ENCODE measurements at regions not wholly inside any gene's neighbourhood (a gene's known extent, or its start where the extent isn't known, plus 50 kb on each side); places are given as distances from the start of the nearest gene placed in this dataset.

GRCh38 chr6:154885214-154885613, 109.9 kb upstream of the TIAM2 start:
- no peak for TF ChIP-seq CTCF (IDR thresholded peaks at IDR 0.05)
- DNase-seq (no peak), ATAC-seq (no peak)
- Histone ChIP-seq H3K4me1 (no peaks in the 10 kb centered on the region), H3K27ac (no peak overlapping the region), H3K27me3 (ENCODE audit: low read depth) (no peaks in the 10 kb centered on the region), H3K9me3 (no peaks in the 10 kb centered on the region), H3K36me3 (no peaks in the 10 kb centered on the region), H3K4me3 (no peak overlapping the region)
- intact Hi-C loops (cut with DNase I) = no loop called here

- no peaks in the 10 kb centered on the region for H3K4me1 ChIP-seq
- intact Hi-C loops (cut with DNase I) = no loop called here
- ATAC-seq = no peak
Observed at GRCh38 chr6:154886016-154886415, 109.1 kb upstream of the TIAM2 start.

GRCh38 chr6:154886471-154886870, 108.6 kb upstream of the TIAM2 start:
- no peak for TF ChIP-seq CTCF (IDR thresholded peaks at IDR 0.05)
- Histone ChIP-seq H3K9me3 (no peaks in the 10 kb centered on the region), H3K4me3 (no peak overlapping the region), H3K27ac (no peak overlapping the region), H3K4me1 (no peaks in the 10 kb centered on the region), H3K27me3 (ENCODE audit: low read depth) (no peaks in the 10 kb centered on the region), H3K36me3 (no peaks in the 10 kb centered on the region)
- ATAC-seq (no peak), DNase-seq (no peak)
- intact Hi-C loops (cut with DNase I) = no loop called here

More at GRCh38 chr6:154886016-154886415, 109.1 kb upstream of the TIAM2 start:
- Histone ChIP-seq H3K4me3 (no peak overlapping the region), H3K36me3 (no peaks in the 10 kb centered on the region), H3K9me3 (no peaks in the 10 kb centered on the region), H3K27me3 (ENCODE audit: low read depth) (no peaks in the 10 kb centered on the region), H3K27ac (no peak overlapping the region)
- DNase-seq = no peak
- TF ChIP-seq CTCF (IDR thresholded peaks at IDR 0.05) = no peak

GRCh38 chr6:154887051-154887450, 108.1 kb upstream of the TIAM2 start:
- no peak for TF ChIP-seq CTCF (IDR thresholded peaks at IDR 0.05)
- no peak overlapping the region for H3K27ac ChIP-seq
- H3K4me3 ChIP-seq = no peak overlapping the region
- H3K36me3 ChIP-seq = no peaks in the 10 kb centered on the region
- H3K4me1 ChIP-seq = no peaks in the 10 kb centered on the region
- H3K27me3 ChIP-seq (ENCODE audit: low read depth) = no peaks in the 10 kb centered on the region
- DNase-seq (no peak), ATAC-seq (no peak)
- no peaks in the 10 kb centered on the region for H3K9me3 ChIP-seq
- intact Hi-C loops (cut with DNase I) = no loop called here

- no peak overlapping the region for H3K4me3 ChIP-seq
- ATAC-seq = no peak
- no peaks in the 10 kb centered on the region for H3K36me3 ChIP-seq
- H3K27ac ChIP-seq = no peak overlapping the region
- intact Hi-C loops (cut with DNase I) = no loop called here
- H3K4me1 ChIP-seq = no peaks in the 10 kb centered on the region
- no peaks in the 10 kb centered on the region for H3K9me3 ChIP-seq
- no peaks in the 10 kb centered on the region for H3K27me3 ChIP-seq (ENCODE audit: low read depth)
- no peak for DNase-seq
- TF ChIP-seq CTCF (IDR thresholded peaks at IDR 0.05) = no peak
Observed at GRCh38 chr6:154888421-154889295, 106.5 kb upstream of the TIAM2 start.

Measured in lower lobe of right lung (tissue), 2 donors.